Gastroesophageal sphincter (tissue), 3 donors: ENCODE measurements at regions not wholly inside any gene's neighbourhood (a gene's known extent, or its start where the extent isn't known, plus 50 kb on each side); places are given as distances from the start of the nearest gene placed in this dataset.

Experiments
- POLR2A ChIP-seq, 2 donors: fragments of 450-650 bp; IDR thresholded peaks; one replicate each; pipeline ENCODE4 v1.6.1; 2017; ENCODE audit warnings: antibody characterized with exemption in 2 of 2, mild to moderate bottlenecking in 2 of 2, moderate library complexity in 1 of 2
- TF ChIP-seq, protein P1 (sequence below), 4 experiments: fragments of 200-600 bp in 2 of 4; fragments of 450-650 bp in 2 of 4; sonication (generic) in 1 of 4; IDR thresholded peaks; one replicate each; pipeline ENCODE4 v1.5.1; 2017 to 2019; ENCODE audit warnings: antibody characterized with exemption in 4 of 4, mild to moderate bottlenecking in 2 of 4, moderate library complexity in 2 of 4

DNA sequence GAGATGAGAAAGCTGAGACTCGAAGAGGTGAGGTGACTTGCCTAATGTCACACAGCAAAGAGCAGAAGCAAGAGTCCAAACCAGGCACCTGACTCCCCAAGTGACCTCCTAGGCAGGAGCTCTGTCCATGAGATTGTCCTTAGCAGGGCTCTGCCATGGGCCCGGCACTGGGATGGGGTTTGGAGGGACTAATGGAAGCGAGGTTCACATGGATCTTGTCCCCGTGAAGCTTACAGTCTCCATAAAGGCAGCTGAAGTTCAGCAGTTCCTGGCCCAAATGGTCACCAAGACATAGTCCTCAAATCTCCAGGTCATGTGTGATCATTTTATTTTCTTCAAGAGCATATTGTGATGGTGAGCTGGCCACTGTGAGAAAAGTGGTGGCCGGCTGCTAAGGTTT is 57.0 kb upstream of the AFF3 start:
- TF ChIP-seq POLR2A (IDR thresholded peaks at IDR 0.05) = no peak
- TF ChIP-seq, protein P1, sequence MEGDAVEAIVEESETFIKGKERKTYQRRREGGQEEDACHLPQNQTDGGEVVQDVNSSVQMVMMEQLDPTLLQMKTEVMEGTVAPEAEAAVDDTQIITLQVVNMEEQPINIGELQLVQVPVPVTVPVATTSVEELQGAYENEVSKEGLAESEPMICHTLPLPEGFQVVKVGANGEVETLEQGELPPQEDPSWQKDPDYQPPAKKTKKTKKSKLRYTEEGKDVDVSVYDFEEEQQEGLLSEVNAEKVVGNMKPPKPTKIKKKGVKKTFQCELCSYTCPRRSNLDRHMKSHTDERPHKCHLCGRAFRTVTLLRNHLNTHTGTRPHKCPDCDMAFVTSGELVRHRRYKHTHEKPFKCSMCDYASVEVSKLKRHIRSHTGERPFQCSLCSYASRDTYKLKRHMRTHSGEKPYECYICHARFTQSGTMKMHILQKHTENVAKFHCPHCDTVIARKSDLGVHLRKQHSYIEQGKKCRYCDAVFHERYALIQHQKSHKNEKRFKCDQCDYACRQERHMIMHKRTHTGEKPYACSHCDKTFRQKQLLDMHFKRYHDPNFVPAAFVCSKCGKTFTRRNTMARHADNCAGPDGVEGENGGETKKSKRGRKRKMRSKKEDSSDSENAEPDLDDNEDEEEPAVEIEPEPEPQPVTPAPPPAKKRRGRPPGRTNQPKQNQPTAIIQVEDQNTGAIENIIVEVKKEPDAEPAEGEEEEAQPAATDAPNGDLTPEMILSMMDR (IDR thresholded peaks at IDR 0.05) = no peak
